H9 (cell line): ENCODE measurements at regions not wholly inside any gene's neighbourhood (a gene's known extent, or its start where the extent isn't known, plus 50 kb on each side); places are given as distances from the start of the nearest gene placed in this dataset.

Experiments
- DNase-seq: peaks from one replicate; pipeline ENCODE4 v3.0.0-alpha.2; 2017
- H2AFZ ChIP-seq: one replicate; pipeline ENCODE4 v1.6.1; 2013; ENCODE audit warnings: mild to moderate bottlenecking, low read length, control low read depth, moderate library complexity
- H2AK5ac ChIP-seq: 2 replicates; pipeline ENCODE4 v1.6.1; 2013; ENCODE audit warnings: low read length, control low read depth, mixed read lengths; ENCODE audit not compliant: insufficient read length
- H2BK120ac ChIP-seq: one replicate; pipeline ENCODE4 v1.6.1; 2013; ENCODE audit warnings: low read depth, mild to moderate bottlenecking, low read length, control low read depth, inconsistent platforms; ENCODE audit not compliant: poor library complexity, severe bottlenecking
- H2BK12ac ChIP-seq: 2 replicates; pipeline ENCODE4 v1.6.1; 2013; ENCODE audit warnings: low read length, control low read depth, mixed read lengths, low read depth; ENCODE audit not compliant: insufficient read length
- H2BK15ac ChIP-seq: 2 replicates; pipeline ENCODE4 v1.6.1; 2013; ENCODE audit warnings: low read depth, low read length, control low read depth
- H2BK20ac ChIP-seq: one replicate; pipeline ENCODE4 v1.6.1; 2013; ENCODE audit warnings: low read depth, mild to moderate bottlenecking, low read length, control low read depth, inconsistent platforms; ENCODE audit not compliant: poor library complexity, severe bottlenecking
- H2BK5ac ChIP-seq: 2 replicates; pipeline ENCODE4 v1.6.1; 2013; ENCODE audit warnings: low read length, control low read depth, mixed read lengths; ENCODE audit not compliant: insufficient read length
- H3K14ac ChIP-seq: 2 replicates; pipeline ENCODE4 v1.6.1; 2013; ENCODE audit warnings: low read length, control low read depth; ENCODE audit not compliant: insufficient read depth
- H3K18ac ChIP-seq: 2 replicates; pipeline ENCODE4 v1.6.1; 2013; ENCODE audit warnings: low read depth, mild to moderate bottlenecking, mixed read lengths, low read length, control low read depth; ENCODE audit not compliant: insufficient read length
- H3K23ac ChIP-seq: 2 replicates; pipeline ENCODE4 v1.6.1; 2013; ENCODE audit warnings: low read length, control low read depth, mixed read lengths, low read depth; ENCODE audit not compliant: insufficient read length
- H3K23me2 ChIP-seq: 2 replicates; pipeline ENCODE4 v1.6.1; 2013; ENCODE audit warnings: low read depth, mild to moderate bottlenecking, mixed read lengths, low read length, control low read depth; ENCODE audit not compliant: insufficient read length, poor library complexity, severe bottlenecking
- H3K27ac ChIP-seq: 2 replicates; pipeline ENCODE4 v1.5.1; 2013; ENCODE audit warnings: low read length, control low read depth, mixed read lengths, low read depth; ENCODE audit not compliant: insufficient read length
- H3K27me3 ChIP-seq: 2 replicates; pipeline ENCODE4 v1.6.1; 2013; ENCODE audit warnings: low read length, control low read depth, inconsistent platforms; ENCODE audit not compliant: insufficient read depth
- H3K4ac ChIP-seq: 2 replicates; pipeline ENCODE4 v1.6.1; 2013; ENCODE audit warnings: low read depth, mild to moderate bottlenecking, control low read depth, inconsistent platforms, low read length, moderate library complexity
- H3K4me1 ChIP-seq: 2 replicates; pipeline ENCODE4 v1.6.1; 2013; ENCODE audit warnings: low read length, control low read depth, inconsistent platforms; ENCODE audit not compliant: insufficient read depth
- H3K4me2 ChIP-seq: 2 replicates; pipeline ENCODE4 v1.6.1; 2013; ENCODE audit warnings: low read length, control low read depth, mixed read lengths; ENCODE audit not compliant: insufficient read length, insufficient read depth
- H3K56ac ChIP-seq: 2 replicates; pipeline ENCODE4 v1.6.1; 2013; ENCODE audit warnings: low read depth, mild to moderate bottlenecking, mixed read lengths, low read length, control low read depth; ENCODE audit not compliant: insufficient read length
- H3K79me1 ChIP-seq: 2 replicates; pipeline ENCODE4 v1.6.1; 2013; ENCODE audit warnings: low read depth, mild to moderate bottlenecking, moderate library complexity, low read length, control low read depth, inconsistent platforms; ENCODE audit not compliant: insufficient read depth, poor library complexity, severe bottlenecking
- H3K79me2 ChIP-seq: 2 replicates; pipeline ENCODE4 v1.6.1; 2013; ENCODE audit warnings: low read length, control low read depth, inconsistent platforms; ENCODE audit not compliant: insufficient read depth
- H3K9ac ChIP-seq: 2 replicates; pipeline ENCODE4 v1.6.1; 2013; ENCODE audit warnings: low read length, control low read depth, mixed read lengths; ENCODE audit not compliant: insufficient read length; ENCODE audit errors: extremely low read depth
- H3K9me3 ChIP-seq: one replicate; pipeline ENCODE4 v1.6.1; 2013; ENCODE audit warnings: low read depth, low read length, inconsistent platforms; ENCODE audit not compliant: control insufficient read depth
- H3T11ph ChIP-seq: one replicate; pipeline ENCODE4 v1.6.1; 2013; ENCODE audit warnings: mild to moderate bottlenecking, low read length, control low read depth, inconsistent platforms
- H4K20me1 ChIP-seq: one replicate; pipeline ENCODE4 v1.6.1; 2013; ENCODE audit not compliant: control insufficient read depth, insufficient read length, insufficient read depth
- H4K5ac ChIP-seq: 2 replicates; pipeline ENCODE4 v1.6.1; 2013; ENCODE audit warnings: low read depth, mild to moderate bottlenecking, mixed read lengths, low read length, control low read depth; ENCODE audit not compliant: insufficient read length
- H4K8ac ChIP-seq: replicated peaks from 2 replicates; pipeline ENCODE4 v1.6.1; 2013; ENCODE audit warnings: low read length, control low read depth, mixed read lengths, low read depth; ENCODE audit not compliant: insufficient read length
- H4K91ac ChIP-seq: 2 replicates; pipeline ENCODE4 v1.6.1; 2013; ENCODE audit warnings: low read depth, mild to moderate bottlenecking, moderate library complexity, mixed read lengths, low read length, control low read depth; ENCODE audit not compliant: insufficient read length
- H3K27ac Mint-ChIP-seq, 3 experiments: 2 replicates in 2 of 3; 3 replicates in 1 of 3; pipeline ENCODE4 v1.8.0; 2020 to 2021; ENCODE audit warnings: mixed read lengths in 3 of 3, mild to moderate bottlenecking in 1 of 3, moderate library complexity in 1 of 3
- H3K27me3 Mint-ChIP-seq: 2 replicates; pipeline ENCODE4 v1.8.0; 2021; ENCODE audit warnings: low read depth, mild to moderate bottlenecking, moderate library complexity, mixed read lengths
- H3K36me3 Mint-ChIP-seq, 3 experiments: 2 replicates in 2 of 3; 3 replicates in 1 of 3; pipeline ENCODE4 v1.8.0; 2020 to 2021; ENCODE audit warnings: low read depth in 3 of 3, mixed read lengths in 3 of 3; ENCODE audit not compliant: insufficient read depth in 1 of 3
- H3K4me1 Mint-ChIP-seq, 2 experiments: 2 replicates each; pipeline ENCODE4 v1.8.0; 2020; ENCODE audit warnings: mixed read lengths in 2 of 2
- H3K4me3 Mint-ChIP-seq, 2 experiments: 2 replicates in 1 of 2; 3 replicates in 1 of 2; pipeline ENCODE4 v1.8.0; 2020 to 2021; ENCODE audit warnings: mild to moderate bottlenecking in 2 of 2, mixed read lengths in 2 of 2, moderate library complexity in 1 of 2
- H3K9me3 Mint-ChIP-seq, 2 experiments: 2 replicates in 1 of 2; 3 replicates in 1 of 2; pipeline ENCODE4 v1.8.0; 2020; ENCODE audit warnings: mild to moderate bottlenecking in 2 of 2, mixed read lengths in 2 of 2, moderate library complexity in 1 of 2
- WGBS: extraction: QIAGEN DNeasy Blood & Tissue Kit; methylation state at CpG from one replicate; pipeline ENCODE4 v1.1.7; 2013; ENCODE audit warnings: missing lambda C conversion rate, low lambda C conversion rate, mixed read lengths; ENCODE audit not compliant: insufficient read length; ENCODE audit errors: extremely low coverage; 5-methylcytosine and 5-hydroxymethylcytosine counted together
- TF ChIP-seq, protein P1 (sequence below): fragments of 200-600 bp; sonication (generic); conservative IDR thresholded peaks from 3 replicates; pipeline ENCODE4 v1.8.0; 2021; ENCODE audit warnings: antibody characterized with exemption, mild to moderate bottlenecking

DNA sequence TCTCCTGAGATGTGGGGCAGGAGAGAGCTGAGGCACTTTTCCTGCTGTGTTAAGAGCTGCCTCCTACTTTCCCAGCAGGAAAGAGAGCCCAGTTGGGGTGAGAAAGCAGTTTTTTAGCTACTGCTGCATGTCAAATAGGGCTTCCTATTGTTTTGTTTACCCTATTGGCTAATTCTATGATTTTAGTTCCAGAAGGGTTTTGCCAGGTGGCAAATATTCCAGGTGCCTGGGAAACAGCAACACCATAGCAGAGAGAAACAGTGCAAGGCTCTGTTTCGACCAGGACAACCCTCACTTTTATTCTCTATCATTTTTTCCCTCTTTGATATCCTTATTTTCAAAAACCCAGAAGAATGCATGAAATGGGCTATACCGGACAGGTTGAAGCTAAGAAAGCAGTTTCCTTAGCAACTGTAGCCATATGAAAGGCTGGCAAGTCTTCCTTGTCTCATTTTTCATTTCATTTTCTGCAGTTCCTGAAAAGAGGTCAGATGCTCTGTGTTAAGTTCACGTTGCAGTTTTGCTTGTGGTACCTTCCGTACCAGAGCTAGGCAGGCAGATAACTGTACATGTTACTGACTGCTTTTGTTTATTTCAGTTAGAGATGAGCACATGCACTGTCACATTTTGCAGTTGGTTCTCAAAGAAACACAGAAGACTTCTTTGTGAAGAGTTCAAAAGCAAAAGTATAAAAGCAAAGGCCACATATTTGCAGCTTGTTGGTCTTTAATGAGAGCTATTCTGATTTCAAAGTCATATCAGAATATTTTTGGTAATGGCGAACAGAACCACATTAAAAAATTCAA lies 84.8 kb downstream of the AQP4 start:
- H3K27me3 Mint-ChIP-seq = peaks cover 2% of the 10 kb centered on the region; the same call in 1 of the 2 replicates
- Histone ChIP-seq H3K18ac (no peak overlapping the region), H2BK15ac (no peak overlapping the region), H3K4me2 (no peak overlapping the region), H2AFZ (no peak overlapping the region), H3K27ac (no peak overlapping the region), H4K20me1 (no peaks in the 10 kb centered on the region), H2BK12ac (no peak overlapping the region), H2BK20ac (no peak overlapping the region), H3T11ph (no peak overlapping the region), H4K8ac (no peak overlapping the region), H3K9ac (no peak overlapping the region), H3K56ac (no peak overlapping the region), H3K9me3 (no peaks in the 10 kb centered on the region), H3K23me2 (no peaks in the 10 kb centered on the region), H2BK5ac (no peak overlapping the region), H3K14ac (no peak overlapping the region), H3K27me3 (no peaks in the 10 kb centered on the region), H3K4ac (no peak overlapping the region), H4K91ac (no peak overlapping the region), H3K23ac (no peak overlapping the region), H2AK5ac (no peak overlapping the region), H3K79me2 (no peaks in the 10 kb centered on the region), H3K79me1 (no peaks in the 10 kb centered on the region), H3K4me1 (peaks cover 2% of the 10 kb centered on the region; the same call in 1 of the 2 replicates), H2BK120ac (no peak overlapping the region), H4K5ac (no peak overlapping the region)
- peaks cover 32 to 48% of the 10 kb centered on the region in 2 experiments for H3K4me1 Mint-ChIP-seq
- TF ChIP-seq, protein P1, sequence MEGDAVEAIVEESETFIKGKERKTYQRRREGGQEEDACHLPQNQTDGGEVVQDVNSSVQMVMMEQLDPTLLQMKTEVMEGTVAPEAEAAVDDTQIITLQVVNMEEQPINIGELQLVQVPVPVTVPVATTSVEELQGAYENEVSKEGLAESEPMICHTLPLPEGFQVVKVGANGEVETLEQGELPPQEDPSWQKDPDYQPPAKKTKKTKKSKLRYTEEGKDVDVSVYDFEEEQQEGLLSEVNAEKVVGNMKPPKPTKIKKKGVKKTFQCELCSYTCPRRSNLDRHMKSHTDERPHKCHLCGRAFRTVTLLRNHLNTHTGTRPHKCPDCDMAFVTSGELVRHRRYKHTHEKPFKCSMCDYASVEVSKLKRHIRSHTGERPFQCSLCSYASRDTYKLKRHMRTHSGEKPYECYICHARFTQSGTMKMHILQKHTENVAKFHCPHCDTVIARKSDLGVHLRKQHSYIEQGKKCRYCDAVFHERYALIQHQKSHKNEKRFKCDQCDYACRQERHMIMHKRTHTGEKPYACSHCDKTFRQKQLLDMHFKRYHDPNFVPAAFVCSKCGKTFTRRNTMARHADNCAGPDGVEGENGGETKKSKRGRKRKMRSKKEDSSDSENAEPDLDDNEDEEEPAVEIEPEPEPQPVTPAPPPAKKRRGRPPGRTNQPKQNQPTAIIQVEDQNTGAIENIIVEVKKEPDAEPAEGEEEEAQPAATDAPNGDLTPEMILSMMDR = no peak
- WGBS = no CpG with 5 or more reads among the region's 5 CpGs
- no peak for DNase-seq
- H3K36me3 Mint-ChIP-seq = no peaks in the 10 kb centered on the region
- no peaks in the 10 kb centered on the region for H3K9me3 Mint-ChIP-seq
- H3K27ac Mint-ChIP-seq = peak overlapping the region in 2 of 3 experiments; percentile 7 to 77; a peak in 1 of 7 replicates
- no peak overlapping the region for H3K4me3 Mint-ChIP-seq
